HUES64 (cell line): ENCODE measurements at regions not wholly inside any gene's neighbourhood (a gene's known extent, or its start where the extent isn't known, plus 50 kb on each side); places are given as distances from the start of the nearest gene placed in this dataset.

Experiments
- H3K27ac ChIP-seq: 2 replicates; pipeline ENCODE4 v1.7.0; 2013; ENCODE audit warnings: low read depth, low read length, inconsistent platforms
- H3K27me3 ChIP-seq: 2 replicates; pipeline ENCODE4 v1.6.1; 2013; ENCODE audit warnings: mild to moderate bottlenecking, low read length; ENCODE audit not compliant: insufficient read depth
- H3K36me3 ChIP-seq: 2 replicates; pipeline ENCODE4 v1.6.1; 2013; ENCODE audit warnings: mild to moderate bottlenecking, low read length; ENCODE audit not compliant: insufficient read depth
- H3K4me1 ChIP-seq: 2 replicates; pipeline ENCODE4 v1.6.1; 2013; ENCODE audit warnings: mild to moderate bottlenecking, low read length, moderate library complexity; ENCODE audit not compliant: insufficient read depth
- H3K4me3 ChIP-seq: 2 replicates; pipeline ENCODE4 v1.5.1; 2013; ENCODE audit warnings: mild to moderate bottlenecking, low read length, moderate library complexity
- H3K9ac ChIP-seq: 2 replicates; pipeline ENCODE4 v1.6.1; 2013; ENCODE audit warnings: mild to moderate bottlenecking, low read depth, low read length
- H3K9me3 ChIP-seq: 2 replicates; pipeline ENCODE4 v1.6.1; 2013; ENCODE audit warnings: low read depth, low read length; ENCODE audit not compliant: insufficient read depth
- WGBS: fragments of 150-250, 120-280 bp; methylation state at CpG from one replicate; pipeline ENCODE4 v1.1.7; 2013; ENCODE audit warnings: missing lambda C conversion rate; 5-methylcytosine and 5-hydroxymethylcytosine counted together

DNA sequence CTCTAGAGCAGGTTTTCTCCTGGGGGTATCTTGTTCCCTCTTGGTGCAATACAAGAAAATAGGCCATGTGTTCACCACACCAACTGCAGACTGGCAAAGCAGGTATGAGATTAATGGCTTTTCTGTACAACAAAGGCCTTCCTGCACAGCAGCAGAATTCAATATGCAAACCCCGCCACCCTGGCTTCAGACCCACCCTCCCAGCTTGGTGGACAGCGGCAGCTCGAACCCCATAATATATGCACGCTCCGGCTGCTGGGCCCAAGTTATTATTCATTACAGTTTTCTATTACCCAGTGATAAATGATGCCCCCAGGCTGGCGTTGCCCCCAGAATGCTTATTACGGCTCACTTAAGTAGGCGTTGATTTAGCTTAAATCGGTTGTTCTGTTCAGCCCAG is 144.2 kb downstream of the RRAGC start:
- WGBS: 95% methylated on average over 9 of the region's 9 CpGs
- H3K9me3 ChIP-seq: no peaks in the 10 kb centered on the region
- no peaks in the 10 kb centered on the region for H3K36me3 ChIP-seq
- no peak overlapping the region for H3K9ac ChIP-seq
- H3K4me1 ChIP-seq: no peaks in the 10 kb centered on the region
- no peaks in the 10 kb centered on the region for H3K27me3 ChIP-seq
- no peak overlapping the region for H3K27ac ChIP-seq
- no peak overlapping the region for H3K4me3 ChIP-seq

GRCh38 chr1:38712046-38712445 is 147.5 kb downstream of the RRAGC start:
- Histone ChIP-seq H3K4me1 (no peaks in the 10 kb centered on the region), H3K9me3 (no peaks in the 10 kb centered on the region), H3K9ac (no peak overlapping the region), H3K4me3 (no peak overlapping the region), H3K27ac (no peak overlapping the region), H3K36me3 (no peaks in the 10 kb centered on the region), H3K27me3 (no peaks in the 10 kb centered on the region)
- WGBS: 87% methylated on average over 1 of the region's 1 CpG

DNA sequence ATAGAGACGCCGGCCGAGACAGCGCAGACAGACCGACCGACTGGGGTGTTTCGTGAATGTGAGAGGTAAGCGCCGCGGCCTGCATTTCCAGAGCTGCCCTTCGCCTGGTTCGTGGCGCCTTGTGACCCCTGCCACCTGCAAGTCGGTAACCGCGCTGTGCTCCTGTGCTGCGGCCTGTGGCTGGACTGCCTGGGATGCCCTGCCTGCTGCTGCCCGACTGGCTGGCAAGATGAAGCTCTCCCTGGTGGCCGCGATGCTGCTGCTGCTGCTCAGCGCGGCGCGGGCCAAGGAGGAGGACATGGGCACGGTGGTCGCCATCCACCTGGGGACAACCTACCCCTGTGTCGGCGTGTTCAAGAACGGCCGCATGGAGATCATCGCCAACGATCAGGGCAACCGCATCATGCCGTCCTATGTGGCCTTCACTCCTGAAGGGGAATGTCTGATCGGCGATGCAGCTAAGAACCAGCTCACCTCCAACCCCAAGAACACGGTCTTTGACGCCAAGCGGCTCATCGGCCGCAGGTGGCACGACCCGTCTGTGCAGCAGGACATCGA is 150.8 kb downstream of the RRAGC start:
- Histone ChIP-seq H3K4me3 (no peak overlapping the region), H3K9me3 (peaks cover 11% of the 10 kb centered on the region; the same call in 1 of the 2 replicates), H3K4me1 (no peaks in the 10 kb centered on the region), H3K36me3 (no peaks in the 10 kb centered on the region), H3K9ac (no peak overlapping the region), H3K27ac (no peak overlapping the region), H3K27me3 (no peaks in the 10 kb centered on the region)
- WGBS: 96% methylated on average over 44 of the region's 44 CpGs

GRCh38 chr1:38701088-38701487 is 158.5 kb downstream of the RRAGC start:
- peaks cover 5% of the 10 kb centered on the region; the same call in 1 of the 2 replicates for H3K9me3 ChIP-seq
- no peak overlapping the region for H3K4me3 ChIP-seq
- 88% methylated on average over 8 of the region's 8 CpGs for WGBS
- no peaks in the 10 kb centered on the region for H3K36me3 ChIP-seq
- no peak overlapping the region for H3K27ac ChIP-seq
- no peak overlapping the region for H3K9ac ChIP-seq
- H3K4me1 ChIP-seq: no peaks in the 10 kb centered on the region
- no peaks in the 10 kb centered on the region for H3K27me3 ChIP-seq

DNA sequence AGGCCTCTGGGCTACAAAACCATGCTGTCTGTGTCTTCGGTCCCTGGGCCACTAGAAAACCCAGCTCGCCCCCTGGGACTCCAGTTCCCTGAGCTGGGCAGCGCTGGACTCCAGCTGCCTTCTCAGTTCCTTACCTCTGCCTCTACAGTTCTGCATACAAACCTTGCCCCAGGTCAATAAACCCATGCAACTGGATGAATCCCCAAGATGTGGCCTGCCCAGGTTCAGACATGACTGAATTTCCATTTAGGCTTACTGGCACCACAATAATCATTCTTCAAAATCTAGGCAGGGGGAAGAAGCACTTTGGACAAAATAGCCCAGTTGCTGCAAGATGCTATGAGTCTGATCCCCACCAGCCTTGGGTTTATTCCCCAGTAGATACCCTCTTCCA is 159.5 kb downstream of the RRAGC start:
- Histone ChIP-seq H3K27ac (no peak overlapping the region), H3K9ac (no peak overlapping the region), H3K9me3 (no peaks in the 10 kb centered on the region), H3K4me1 (no peaks in the 10 kb centered on the region), H3K4me3 (no peak overlapping the region), H3K36me3 (no peaks in the 10 kb centered on the region), H3K27me3 (no peaks in the 10 kb centered on the region)
- WGBS: 89% methylated on average over 3 of the region's 3 CpGs

DNA sequence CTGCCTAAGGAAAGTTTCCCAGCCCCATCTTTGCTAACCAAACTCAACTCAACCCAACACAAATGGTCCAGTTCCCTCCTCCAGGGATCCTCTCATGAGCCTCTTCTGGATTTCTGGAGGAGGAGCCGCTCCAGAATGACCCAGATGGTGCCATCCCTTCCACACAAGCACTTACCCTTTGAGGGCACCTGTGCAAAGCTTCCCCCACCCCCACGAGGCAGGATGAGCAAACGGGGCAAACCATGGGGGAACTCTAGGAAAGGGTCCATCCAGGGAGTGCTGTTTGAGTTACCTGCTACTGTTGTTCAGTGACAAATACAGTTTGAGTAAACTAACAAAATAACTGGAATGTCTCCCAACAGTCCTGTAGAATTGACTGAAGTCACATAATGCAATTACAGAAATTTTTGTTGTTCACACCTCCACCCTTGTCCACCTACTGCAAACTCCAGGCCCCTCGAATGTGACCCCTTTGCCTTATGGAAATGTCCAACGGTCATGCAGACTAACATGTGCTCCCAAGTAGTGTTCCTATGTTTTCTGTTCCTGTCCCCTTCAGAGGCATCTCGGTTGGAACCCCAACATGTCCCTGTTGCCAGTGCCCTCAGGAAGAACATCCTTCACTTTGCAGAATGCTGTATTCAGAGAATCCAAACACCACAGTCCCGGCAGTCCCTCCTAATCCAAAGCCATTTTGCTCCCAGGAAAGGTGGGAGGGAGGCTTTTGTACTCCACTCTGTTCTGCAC is 160.1 kb downstream of the RRAGC start:
- no peaks in the 10 kb centered on the region for H3K36me3 ChIP-seq
- no peak overlapping the region for H3K27ac ChIP-seq
- 87% methylated on average over 7 of the region's 7 CpGs for WGBS
- H3K9ac ChIP-seq: no peak overlapping the region
- H3K27me3 ChIP-seq: no peaks in the 10 kb centered on the region
- H3K4me3 ChIP-seq: no peak overlapping the region
- no peaks in the 10 kb centered on the region for H3K9me3 ChIP-seq
- H3K4me1 ChIP-seq: no peaks in the 10 kb centered on the region

DNA sequence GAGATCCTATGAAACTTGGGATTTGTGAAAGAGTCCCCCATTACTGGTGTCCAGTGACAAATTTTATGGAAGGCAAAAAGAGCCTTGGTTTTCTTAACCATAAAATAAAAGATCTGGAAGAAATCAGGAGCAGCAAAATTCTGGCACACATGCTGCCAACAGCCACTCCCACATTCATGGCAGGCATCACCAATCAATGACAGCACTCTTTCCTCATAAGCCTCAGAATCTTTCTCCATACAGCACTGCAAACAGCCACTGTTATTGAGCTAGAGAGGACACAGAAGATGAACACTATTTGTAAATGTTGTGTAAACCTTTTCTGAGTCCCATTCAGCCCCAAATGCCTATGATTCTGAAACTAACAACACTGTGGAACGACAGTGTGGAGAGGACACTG is 162.2 kb downstream of the RRAGC start:
- no peaks in the 10 kb centered on the region for H3K9me3 ChIP-seq
- H3K36me3 ChIP-seq: no peaks in the 10 kb centered on the region
- H3K4me3 ChIP-seq: no peak overlapping the region
- no peak overlapping the region for H3K27ac ChIP-seq
- WGBS: 100% methylated on average over 1 of the region's 1 CpG
- no peaks in the 10 kb centered on the region for H3K27me3 ChIP-seq
- H3K4me1 ChIP-seq: no peaks in the 10 kb centered on the region
- H3K9ac ChIP-seq: no peak overlapping the region

- H3K9me3 ChIP-seq: no peaks in the 10 kb centered on the region
- H3K27ac ChIP-seq: no peak overlapping the region
- 92% methylated on average over 2 of the region's 2 CpGs for WGBS
- no peak overlapping the region for H3K9ac ChIP-seq
- H3K27me3 ChIP-seq: no peaks in the 10 kb centered on the region
- no peaks in the 10 kb centered on the region for H3K4me1 ChIP-seq
- H3K4me3 ChIP-seq: no peak overlapping the region
- H3K36me3 ChIP-seq: no peaks in the 10 kb centered on the region
Observed at GRCh38 chr1:38696371-38696770, 163.2 kb downstream of the RRAGC start.

DNA sequence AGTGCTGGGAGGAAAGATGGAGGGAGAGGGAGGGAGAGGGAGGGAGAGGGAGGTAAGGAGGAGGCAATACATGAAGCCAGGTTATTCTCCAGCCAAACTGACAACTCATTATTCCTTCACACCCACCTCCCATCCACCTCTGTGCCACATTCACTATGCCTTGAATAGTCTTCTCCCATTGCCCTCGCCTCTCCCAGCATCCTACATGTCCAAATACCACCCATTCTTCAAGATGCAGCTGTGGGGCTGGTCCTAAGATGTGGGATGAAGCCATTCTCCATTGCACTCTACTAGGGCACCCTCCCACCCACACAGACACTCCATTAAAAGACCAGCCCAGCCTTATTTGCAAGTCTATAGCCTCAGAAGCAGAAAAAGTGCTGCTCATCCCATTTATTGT is 165.8 kb downstream of the RRAGC start:
- Histone ChIP-seq H3K9me3 (no peaks in the 10 kb centered on the region), H3K4me3 (no peak overlapping the region), H3K27ac (no peak overlapping the region), H3K27me3 (no peaks in the 10 kb centered on the region), H3K36me3 (no peaks in the 10 kb centered on the region), H3K9ac (no peak overlapping the region), H3K4me1 (no peaks in the 10 kb centered on the region)
- WGBS: 81% methylated on average over 1 of the region's 1 CpG

DNA sequence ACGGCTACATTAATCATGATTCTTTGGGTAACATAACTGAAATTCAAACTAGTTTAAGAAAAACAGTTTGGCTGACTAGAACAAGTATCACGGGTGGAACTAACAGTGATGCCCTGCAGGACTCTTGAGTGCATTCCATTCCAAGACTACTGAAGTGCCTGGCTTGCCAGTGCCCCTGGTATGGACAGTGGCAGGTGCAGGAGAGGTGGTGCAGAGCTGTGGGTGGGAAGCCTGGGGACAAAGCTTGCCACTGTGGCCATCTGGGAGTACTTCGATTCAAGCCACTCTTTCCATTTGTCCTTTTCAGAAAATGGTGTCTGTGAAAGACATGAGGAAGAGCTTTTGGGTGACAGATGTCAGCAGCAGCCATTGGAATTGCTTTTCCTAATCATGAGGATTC is 166.5 kb downstream of the RRAGC start:
- Histone ChIP-seq H3K9me3 (no peaks in the 10 kb centered on the region), H3K4me3 (no peak overlapping the region), H3K36me3 (no peaks in the 10 kb centered on the region), H3K4me1 (no peaks in the 10 kb centered on the region), H3K27ac (no peak overlapping the region), H3K27me3 (no peaks in the 10 kb centered on the region), H3K9ac (no peak overlapping the region)
- WGBS: 91% methylated on average over 3 of the region's 3 CpGs

- no peaks in the 10 kb centered on the region; the same call in 1 of the 2 replicates for H3K4me1 ChIP-seq
- 91% methylated on average over 3 of the region's 4 CpGs for WGBS
- H3K9ac ChIP-seq: no peak overlapping the region
- H3K4me3 ChIP-seq: no peak overlapping the region
- no peak overlapping the region for H3K27ac ChIP-seq
- no peaks in the 10 kb centered on the region for H3K9me3 ChIP-seq
- H3K36me3 ChIP-seq: no peaks in the 10 kb centered on the region
- H3K27me3 ChIP-seq: no peaks in the 10 kb centered on the region
Observed at GRCh38 chr1:38690790-38691449, 168.7 kb downstream of the RRAGC start.
